Glomerular visceral epithelial cell (primary cell): ENCODE measurements at regions not wholly inside any gene's neighbourhood (a gene's known extent, or its start where the extent isn't known, plus 50 kb on each side); places are given as distances from the start of the nearest gene placed in this dataset.
"Not testable (repeated sequence)": the region's sequence is repeated elsewhere in the genome, so short reads cannot be mapped to it uniquely, and the experiment has no call there.

ENCODE experiments used
- DNase-seq: peaks from one replicate; pipeline ENCODE4 v3.0.0-alpha.2; 2016; ENCODE audit errors: extremely low spot score

GRCh38 chr12:28771968-28772367, 377.1 kb upstream of the FAR2 start:
- no peak for DNase-seq

- DNase-seq, result no peak
Measured at GRCh38 chr12:28775556-28775955, 373.5 kb upstream of the FAR2 start.

GRCh38 chr12:28776220-28776619, 372.9 kb upstream of the FAR2 start:
- no peak for DNase-seq

- no peak for DNase-seq
Measured at GRCh38 chr12:28776913-28777422, 372.1 kb upstream of the FAR2 start.

- no peak for DNase-seq
Measured at GRCh38 chr12:28777603-28778365, 371.3 kb upstream of the FAR2 start.

GRCh38 chr12:28780096-28780495, 369.0 kb upstream of the FAR2 start:
- peak; percentile 70 for DNase-seq

- no peak for DNase-seq
Measured at GRCh38 chr12:28780960-28781359, 368.1 kb upstream of the FAR2 start.

GRCh38 chr12:28781671-28782652, 367.1 kb upstream of the FAR2 start:
- no peak for DNase-seq

- no peak for DNase-seq
Measured at GRCh38 chr12:28782812-28783211, 366.3 kb upstream of the FAR2 start.

- no peak for DNase-seq
Measured at GRCh38 chr12:28787151-28787550, 361.9 kb upstream of the FAR2 start.

- DNase-seq, result not testable (repeated sequence)
Measured at GRCh38 chr12:28788256-28788655, 360.8 kb upstream of the FAR2 start.

- no peak for DNase-seq
Measured at GRCh38 chr12:28793581-28794151, 355.4 kb upstream of the FAR2 start.

GRCh38 chr12:28794211-28794610, 354.9 kb upstream of the FAR2 start:
- no peak for DNase-seq

GRCh38 chr12:28794786-28795185, 354.3 kb upstream of the FAR2 start:
- no peak for DNase-seq

GRCh38 chr12:28795311-28795710, 353.8 kb upstream of the FAR2 start:
- no peak for DNase-seq

- no peak for DNase-seq
Measured at GRCh38 chr12:28799348-28799747, 349.7 kb upstream of the FAR2 start.

- DNase-seq, result no peak
Measured at GRCh38 chr12:28800129-28800528, 348.9 kb upstream of the FAR2 start.

GRCh38 chr12:28802706-28803438, 346.2 kb upstream of the FAR2 start:
- no peak for DNase-seq

GRCh38 chr12:28807535-28807934, 341.5 kb upstream of the FAR2 start:
- DNase-seq, result no peak

- no peak for DNase-seq
Measured at GRCh38 chr12:28811457-28811856, 337.6 kb upstream of the FAR2 start.

GRCh38 chr12:28814246-28814645, 334.8 kb upstream of the FAR2 start:
- DNase-seq, result no peak

GRCh38 chr12:28817524-28817923, 331.6 kb upstream of the FAR2 start:
- DNase-seq, result no peak
